ENCODE measurements at regions not wholly inside any gene's neighbourhood (a gene's known extent, or its start where the extent isn't known, plus 50 kb on each side); places are given as distances from the start of the nearest gene placed in this dataset.

GRCh38 chr1:38207275-38207674 lies 160.7 kb upstream of the POU3F1 start:
- H3K27ac ChIP-seq, result no peak overlapping the region
- WGBS, 2 donors (ENCODE audit: low coverage in 1 of 2), result no CpG with 5 or more reads among the region's 15 CpGs
- H3K27me3 ChIP-seq, result peaks cover 22% of the 10 kb centered on the region
- no peak for ATAC-seq
- H3K9me3 ChIP-seq, result no peaks in the 10 kb centered on the region
- H3K4me3 ChIP-seq, result no peak overlapping the region
- H3K4me1 ChIP-seq, result no peaks in the 10 kb centered on the region
- TF ChIP-seq CTCF (IDR thresholded peaks at IDR 0.05) (no peak), POLR2A (IDR thresholded peaks at IDR 0.05) (no peak), POLR2AphosphoS5 (IDR thresholded peaks at IDR 0.05) (no peak), EP300 (IDR thresholded peaks at IDR 0.05) (no peak)
- no peaks in the 10 kb centered on the region for H3K36me3 ChIP-seq

GRCh38 chr1:38204698-38205097 lies 158.1 kb upstream of the POU3F1 start:
- Histone ChIP-seq H3K4me3 (no peak overlapping the region), H3K27me3 (peaks cover 29% of the 10 kb centered on the region), H3K9me3 (peaks cover 0 to 17% (median 0%) of the 10 kb centered on the region in 3 donors), H3K36me3 (no peaks in the 10 kb centered on the region), H3K4me1 (no peaks in the 10 kb centered on the region), H3K27ac (no peak overlapping the region)
- WGBS, 2 donors (ENCODE audit: low coverage in 1 of 2), result 88 to 91% methylated on average over 2 to 3 of the region's 3 CpGs
- no peak for ATAC-seq
- TF ChIP-seq EP300 (IDR thresholded peaks at IDR 0.05), result no peak
- no peak for TF ChIP-seq POLR2A (IDR thresholded peaks at IDR 0.05)

GRCh38 chr1:38203441-38203840 lies 156.8 kb upstream of the POU3F1 start:
- H3K9me3 ChIP-seq, result peaks cover 0 to 17% (median 0%) of the 10 kb centered on the region in 3 donors
- H3K27me3 ChIP-seq, result peaks cover 29% of the 10 kb centered on the region
- WGBS, 2 donors (ENCODE audit: low coverage in 1 of 2), result 49 to 61% methylated on average over 4 of the region's 4 CpGs
- H3K4me1 ChIP-seq, result no peaks in the 10 kb centered on the region
- TF ChIP-seq POLR2AphosphoS5 (IDR thresholded peaks at IDR 0.05) (no peak), EP300 (IDR thresholded peaks at IDR 0.05) (no peak), POLR2A (IDR thresholded peaks at IDR 0.05) (no peak), CTCF (IDR thresholded peaks at IDR 0.05) (no peak)
- H3K36me3 ChIP-seq, result no peaks in the 10 kb centered on the region
- no peak overlapping the region for H3K4me3 ChIP-seq
- ATAC-seq, result no peak
- no peak overlapping the region for H3K27ac ChIP-seq

GRCh38 chr1:38201431-38201830 lies 154.8 kb upstream of the POU3F1 start:
- no peak for ATAC-seq
- H3K27ac ChIP-seq, result no peak overlapping the region
- 15 to 29% methylated on average over 1 of the region's 1 CpG for WGBS, 2 donors (ENCODE audit: low coverage in 1 of 2)
- H3K4me1 ChIP-seq, result peaks cover 0 to 13% (median 0%) of the 10 kb centered on the region in 3 donors
- H3K9me3 ChIP-seq, result peaks cover 0 to 17% (median 0%) of the 10 kb centered on the region in 3 donors
- peaks cover 29% of the 10 kb centered on the region for H3K27me3 ChIP-seq
- H3K36me3 ChIP-seq, result no peaks in the 10 kb centered on the region
- TF ChIP-seq EP300 (IDR thresholded peaks at IDR 0.05) (no peak), POLR2AphosphoS5 (IDR thresholded peaks at IDR 0.05) (no peak), POLR2A (IDR thresholded peaks at IDR 0.05) (no peak), CTCF (IDR thresholded peaks at IDR 0.05) (no peak)
- no peak overlapping the region for H3K4me3 ChIP-seq

GRCh38 chr1:38198621-38199020 lies 152.0 kb upstream of the POU3F1 start:
- WGBS, 2 donors (ENCODE audit: low coverage in 1 of 2), result 36 to 60% methylated on average over 2 of the region's 2 CpGs
- Histone ChIP-seq H3K27ac (no peak overlapping the region), H3K4me3 (no peak overlapping the region), H3K4me1 (peaks cover 0 to 13% (median 0%) of the 10 kb centered on the region in 3 donors), H3K9me3 (peaks cover 0 to 17% (median 0%) of the 10 kb centered on the region in 3 donors), H3K36me3 (no peaks in the 10 kb centered on the region), H3K27me3 (peaks cover 18% of the 10 kb centered on the region)
- TF ChIP-seq POLR2AphosphoS5 (IDR thresholded peaks at IDR 0.05) (no peak), POLR2A (IDR thresholded peaks at IDR 0.05) (no peak), CTCF (IDR thresholded peaks at IDR 0.05) (no peak), EP300 (IDR thresholded peaks at IDR 0.05) (no peak)
- ATAC-seq, result no peak
